Adrenal gland (tissue), 9 donors: ENCODE measurements at regions not wholly inside any gene's neighbourhood (a gene's known extent, or its start where the extent isn't known, plus 50 kb on each side); places are given as distances from the start of the nearest gene placed in this dataset.

Experiments used
- DNase-seq, 7 donors: peaks; one replicate each; pipeline ENCODE4 v3.0.0-alpha.2; 2019 to 2020
- H3K27ac ChIP-seq, 5 donors: fragments of 200-600 bp; sonication (generic) in 4 of 5; 1 replicate in 3 of 5; 2 replicates in 2 of 5; pipeline versions ENCODE4 v1.5.1 to v1.8.0; 2016 to 2020; ENCODE audit warnings: mild to moderate bottlenecking in 1 of 5
- H3K27me3 ChIP-seq: fragments of 200-600 bp; 2 replicates; pipeline ENCODE4 v1.8.0; 2021
- H3K36me3 ChIP-seq, 2 donors: fragments of 200-600 bp; replicated peaks in 1 of 2; 1 replicate in 1 of 2; 2 replicates in 1 of 2; pipeline versions ENCODE4 v1.5.1 to v1.8.0; 2018 to 2022
- H3K4me1 ChIP-seq, 2 donors: fragments of 200-600 bp; replicated peaks in 1 of 2; 1 replicate in 1 of 2; 2 replicates in 1 of 2; pipeline versions ENCODE4 v1.5.1 to v1.8.0; 2018 to 2021
- H3K4me3 ChIP-seq, 4 donors: fragments of 200-600 bp; sonication (generic) in 3 of 4; one replicate each; pipeline ENCODE4 v1.5.1; 2016 to 2018
- H3K9me3 ChIP-seq, 3 donors: fragments of 200-600 bp; sonication (generic) in 1 of 3; replicated peaks in 1 of 3; 1 replicate in 2 of 3; 2 replicates in 1 of 3; pipeline versions ENCODE4 v1.5.1 to v1.8.0; 2016 to 2021
- POLR2A ChIP-seq, 2 donors: fragments of 450-650 bp; IDR thresholded peaks; one replicate each; pipeline ENCODE4 v1.6.1; 2017; ENCODE audit warnings: antibody characterized with exemption in 2 of 2, mild to moderate bottlenecking in 2 of 2, moderate library complexity in 1 of 2
- WGBS, 4 donors: extraction: QIAGEN DNeasy Blood & Tissue Kit in 2 of 4; methylation state at CpG; one replicate each; pipeline versions ENCODE4 v1.1.5 to v1.1.7; 2013 to 2017; 5-methylcytosine and 5-hydroxymethylcytosine counted together
- intact Hi-C, 2 donors: fragments of 100-400 bp; cut with DNase I; formaldehyde crosslinking; loops; one replicate each; pipeline versions ENCODE4 v1.14.1 to v1.15.0; 2022 to 2023
- TF ChIP-seq, protein P1 (sequence below), 6 experiments: fragments of 450-650 bp in 4 of 6; fragments of 200-600 bp in 2 of 6; sonication (generic) in 1 of 6; IDR thresholded peaks; 1 replicate in 5 of 6; 2 replicates in 1 of 6; pipeline versions ENCODE4 v1.5.1 to v1.8.0; 2016 to 2021; ENCODE audit warnings: antibody characterized with exemption in 6 of 6, mild to moderate bottlenecking in 2 of 6, moderate library complexity in 1 of 6
- donor health status: healthy with polysubstance abuse.
- donor health status: Bipolar disorder and iron deficiency.
- donor health status: DM: yes; HTN: yes; CAD: no.
- donor health status: DM: no; HTN: no; CAD: no.
- donor health status: DM: no; HTN: no; CAD: no.

GRCh38 chr4:157889788-157890187, 283.0 kb downstream of the GASK1B start:
- intact Hi-C loops = no loop called here

DNA sequence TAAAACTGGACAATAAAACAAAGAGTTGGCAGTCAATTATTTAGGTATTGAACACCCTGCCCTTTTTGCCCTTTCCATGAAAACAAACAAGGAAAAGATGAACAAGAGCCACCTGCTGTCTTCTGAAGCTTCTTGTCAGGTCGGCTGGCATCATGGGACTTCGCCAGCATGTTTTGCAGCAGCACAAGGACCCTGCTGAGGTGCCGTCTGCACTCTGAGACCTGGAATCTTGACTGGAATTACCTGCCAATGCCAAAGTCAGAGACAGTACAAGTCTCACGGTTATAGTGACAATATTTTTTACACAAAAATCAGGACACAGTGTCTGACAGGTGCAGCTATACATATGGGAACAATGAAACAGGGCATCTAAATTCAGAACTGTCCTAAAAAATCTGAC, 284.5 kb downstream of the GASK1B start:
- Histone ChIP-seq H3K4me1 (no peaks in the 10 kb centered on the region), H3K4me3 (no peak overlapping the region), H3K9me3 (no peaks in the 10 kb centered on the region), H3K27me3 (no peaks in the 10 kb centered on the region), H3K36me3 (no peaks in the 10 kb centered on the region), H3K27ac (no peak overlapping the region)
- TF ChIP-seq, protein P1, sequence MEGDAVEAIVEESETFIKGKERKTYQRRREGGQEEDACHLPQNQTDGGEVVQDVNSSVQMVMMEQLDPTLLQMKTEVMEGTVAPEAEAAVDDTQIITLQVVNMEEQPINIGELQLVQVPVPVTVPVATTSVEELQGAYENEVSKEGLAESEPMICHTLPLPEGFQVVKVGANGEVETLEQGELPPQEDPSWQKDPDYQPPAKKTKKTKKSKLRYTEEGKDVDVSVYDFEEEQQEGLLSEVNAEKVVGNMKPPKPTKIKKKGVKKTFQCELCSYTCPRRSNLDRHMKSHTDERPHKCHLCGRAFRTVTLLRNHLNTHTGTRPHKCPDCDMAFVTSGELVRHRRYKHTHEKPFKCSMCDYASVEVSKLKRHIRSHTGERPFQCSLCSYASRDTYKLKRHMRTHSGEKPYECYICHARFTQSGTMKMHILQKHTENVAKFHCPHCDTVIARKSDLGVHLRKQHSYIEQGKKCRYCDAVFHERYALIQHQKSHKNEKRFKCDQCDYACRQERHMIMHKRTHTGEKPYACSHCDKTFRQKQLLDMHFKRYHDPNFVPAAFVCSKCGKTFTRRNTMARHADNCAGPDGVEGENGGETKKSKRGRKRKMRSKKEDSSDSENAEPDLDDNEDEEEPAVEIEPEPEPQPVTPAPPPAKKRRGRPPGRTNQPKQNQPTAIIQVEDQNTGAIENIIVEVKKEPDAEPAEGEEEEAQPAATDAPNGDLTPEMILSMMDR (IDR thresholded peaks at IDR 0.05) = no peak
- TF ChIP-seq POLR2A (IDR thresholded peaks at IDR 0.05) = no peak
- DNase-seq = no peak
- WGBS, 4 donors = 83 to 96% (median 88%) methylated on average over 4 of the region's 4 CpGs
- intact Hi-C loops = no loop called here

More at GRCh38 chr4:157889788-157890187, 283.0 kb downstream of the GASK1B start:
- no peaks in the 10 kb centered on the region for H3K4me1 ChIP-seq
- WGBS, 4 donors = 67 to 80% (median 74%) methylated on average over 2 of the region's 2 CpGs
- TF ChIP-seq, protein P1 (IDR thresholded peaks at IDR 0.05) = no peak
- no peak for TF ChIP-seq POLR2A (IDR thresholded peaks at IDR 0.05)
- H3K4me3 ChIP-seq = no peak overlapping the region
- H3K9me3 ChIP-seq = no peaks in the 10 kb centered on the region
- H3K27me3 ChIP-seq = no peaks in the 10 kb centered on the region
- H3K27ac ChIP-seq = no peak overlapping the region
- no peaks in the 10 kb centered on the region for H3K36me3 ChIP-seq
- DNase-seq = no peak

DNA sequence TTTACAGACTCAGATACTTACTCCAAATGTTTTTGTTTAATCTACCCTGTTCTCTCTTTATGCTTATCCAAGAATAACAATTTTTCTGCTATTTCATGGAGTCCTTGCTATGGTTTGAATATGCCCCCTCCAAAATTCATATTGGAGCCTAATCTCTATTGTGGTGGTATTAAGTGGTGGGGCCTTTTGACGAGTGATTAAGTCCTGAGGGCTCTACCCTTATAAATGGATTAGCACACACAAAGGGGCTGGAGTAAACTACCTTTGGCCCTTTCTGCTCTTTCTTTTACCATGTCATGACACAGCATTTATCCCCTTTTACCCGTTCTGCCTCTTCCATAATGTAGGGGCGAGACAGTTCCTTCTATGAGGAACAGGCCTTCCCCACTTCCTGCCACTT, 285.5 kb downstream of the GASK1B start:
- Histone ChIP-seq H3K36me3 (no peaks in the 10 kb centered on the region), H3K4me3 (no peak overlapping the region), H3K4me1 (no peaks in the 10 kb centered on the region), H3K27me3 (no peaks in the 10 kb centered on the region), H3K9me3 (no peaks in the 10 kb centered on the region), H3K27ac (no peak overlapping the region)
- DNase-seq = no peak
- TF ChIP-seq, protein P1 (IDR thresholded peaks at IDR 0.05) = no peak
- no peak for TF ChIP-seq POLR2A (IDR thresholded peaks at IDR 0.05)
- WGBS, 4 donors = 86 to 90% (median 88%) methylated on average over 3 of the region's 3 CpGs
- intact Hi-C loops = no loop called here

- H3K36me3 ChIP-seq = no peaks in the 10 kb centered on the region
- 60 to 81% (median 80%) methylated on average over 3 of the region's 3 CpGs for WGBS, 4 donors
- H3K9me3 ChIP-seq = no peaks in the 10 kb centered on the region
- no peak overlapping the region for H3K4me3 ChIP-seq
- H3K27me3 ChIP-seq = no peaks in the 10 kb centered on the region
- no peaks in the 10 kb centered on the region for H3K4me1 ChIP-seq
- TF ChIP-seq, protein P1 (IDR thresholded peaks at IDR 0.05) = no peak
- TF ChIP-seq POLR2A (IDR thresholded peaks at IDR 0.05) = no peak
- DNase-seq = no peak
- no peak overlapping the region for H3K27ac ChIP-seq
- intact Hi-C loops = no loop called here
These were observed 286.2 kb downstream of the GASK1B start for GRCh38 chr4:157886645-157887044.
